Hepatocyte (in vitro differentiated cells): ENCODE measurements at regions not wholly inside any gene's neighbourhood (a gene's known extent, or its start where the extent isn't known, plus 50 kb on each side); places are given as distances from the start of the nearest gene placed in this dataset.

Experiments used
- EZH2phosphoT487 ChIP-seq: fragments of 200-600 bp; sonication (generic); IDR thresholded peaks from one replicate; pipeline ENCODE4 v1.6.1; 2018; ENCODE audit warnings: antibody characterized with exemption, mild to moderate bottlenecking, low read depth, moderate library complexity; ENCODE audit not compliant: unreplicated experiment, severe bottlenecking
- TF ChIP-seq, protein P1 (sequence below): fragments of 200-600 bp; sonication (generic); IDR thresholded peaks from 2 replicates; pipeline ENCODE4 v1.5.1; 2016; ENCODE audit warnings: antibody characterized with exemption, mild to moderate bottlenecking; ENCODE audit not compliant: poor library complexity

DNA sequence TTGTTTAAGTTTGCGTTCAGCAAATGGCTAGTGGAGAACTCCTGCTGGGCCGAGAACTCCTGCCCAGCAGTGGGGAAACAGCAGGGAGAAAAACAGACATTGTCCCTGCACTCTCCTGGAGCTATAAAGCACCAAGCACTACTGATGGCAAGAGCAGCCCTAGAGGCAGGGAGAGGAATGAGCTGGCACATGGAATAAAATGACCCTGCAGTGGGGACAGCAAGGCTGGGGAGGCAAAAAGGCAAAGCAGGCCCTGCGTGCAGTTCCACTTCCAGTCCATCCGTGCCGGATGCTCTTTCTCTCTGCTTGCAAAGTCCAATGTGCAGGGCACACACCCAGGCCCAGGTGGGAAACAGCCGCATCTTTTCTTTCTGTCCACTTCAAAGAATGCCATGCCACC lies 415.5 kb downstream of the LRATD1 start:
- TF ChIP-seq EZH2phosphoT487: no peak
- TF ChIP-seq, protein P1, sequence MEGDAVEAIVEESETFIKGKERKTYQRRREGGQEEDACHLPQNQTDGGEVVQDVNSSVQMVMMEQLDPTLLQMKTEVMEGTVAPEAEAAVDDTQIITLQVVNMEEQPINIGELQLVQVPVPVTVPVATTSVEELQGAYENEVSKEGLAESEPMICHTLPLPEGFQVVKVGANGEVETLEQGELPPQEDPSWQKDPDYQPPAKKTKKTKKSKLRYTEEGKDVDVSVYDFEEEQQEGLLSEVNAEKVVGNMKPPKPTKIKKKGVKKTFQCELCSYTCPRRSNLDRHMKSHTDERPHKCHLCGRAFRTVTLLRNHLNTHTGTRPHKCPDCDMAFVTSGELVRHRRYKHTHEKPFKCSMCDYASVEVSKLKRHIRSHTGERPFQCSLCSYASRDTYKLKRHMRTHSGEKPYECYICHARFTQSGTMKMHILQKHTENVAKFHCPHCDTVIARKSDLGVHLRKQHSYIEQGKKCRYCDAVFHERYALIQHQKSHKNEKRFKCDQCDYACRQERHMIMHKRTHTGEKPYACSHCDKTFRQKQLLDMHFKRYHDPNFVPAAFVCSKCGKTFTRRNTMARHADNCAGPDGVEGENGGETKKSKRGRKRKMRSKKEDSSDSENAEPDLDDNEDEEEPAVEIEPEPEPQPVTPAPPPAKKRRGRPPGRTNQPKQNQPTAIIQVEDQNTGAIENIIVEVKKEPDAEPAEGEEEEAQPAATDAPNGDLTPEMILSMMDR: no peak
